Astrocyte (in vitro differentiated cells and primary cell): ENCODE measurements at regions not wholly inside any gene's neighbourhood (a gene's known extent, or its start where the extent isn't known, plus 50 kb on each side); places are given as distances from the start of the nearest gene placed in this dataset.
A peak's percentile ranks its signal among the peaks of the same experiment; 100 is the strongest.

Source experiments
- DNase-seq: peaks from one replicate; pipeline ENCODE4 v3.0.0-alpha.2; 2010; ENCODE audit warnings: low read depth
- FAIRE-seq: peaks from 2 replicates; lab custom pipeline; 2011; peaks lifted over from hg19 to GRCh38; lab: Jason Lieb, UNC
- H2AFZ ChIP-seq: 2 replicates; pipeline ENCODE4 v1.6.0; 2012; ENCODE audit warnings: low read depth, low read length, inconsistent platforms
- H3K27ac ChIP-seq: 2 replicates; pipeline ENCODE4 v1.5.1; 2011; ENCODE audit warnings: low read depth, low read length, inconsistent platforms
- H3K27me3 ChIP-seq: 2 replicates; pipeline ENCODE4 v1.6.0; 2011; ENCODE audit warnings: low read length, inconsistent platforms; ENCODE audit not compliant: insufficient read depth
- H3K36me3 ChIP-seq: 2 replicates; pipeline ENCODE4 v1.5.1; 2011; ENCODE audit warnings: low read length, inconsistent platforms; ENCODE audit not compliant: insufficient read depth
- H3K4me1 ChIP-seq: 2 replicates; pipeline ENCODE4 v1.5.1; 2011; ENCODE audit warnings: low read length, inconsistent platforms; ENCODE audit not compliant: insufficient read depth
- H3K4me2 ChIP-seq: 2 replicates; pipeline ENCODE4 v1.6.0; 2012; ENCODE audit warnings: low read length, inconsistent platforms
- H3K4me3 ChIP-seq: 2 replicates; pipeline ENCODE4 v1.5.1; 2011; ENCODE audit warnings: low read depth, mild to moderate bottlenecking, low read length, inconsistent platforms; ENCODE audit not compliant: insufficient read depth
- H3K79me2 ChIP-seq: 2 replicates; pipeline ENCODE4 v1.6.0; 2012; ENCODE audit warnings: mild to moderate bottlenecking, low read length, inconsistent platforms; ENCODE audit not compliant: insufficient read depth
- H3K9ac ChIP-seq: 2 replicates; pipeline ENCODE4 v1.6.0; 2012; ENCODE audit warnings: mild to moderate bottlenecking, low read length, inconsistent platforms
- H3K9me3 ChIP-seq: 2 replicates; pipeline ENCODE4 v1.5.1; 2012; ENCODE audit warnings: low read depth, mild to moderate bottlenecking, low read length, inconsistent platforms; ENCODE audit not compliant: insufficient read depth
- H4K20me1 ChIP-seq: 2 replicates; pipeline ENCODE4 v1.6.0; 2012; ENCODE audit warnings: low read length, inconsistent platforms; ENCODE audit not compliant: insufficient read depth
- H3K27ac Mint-ChIP-seq: one replicate; pipeline ENCODE4 v1.8.0; 2021; ENCODE audit warnings: mild to moderate bottlenecking, mixed read lengths; ENCODE audit not compliant: unreplicated experiment
- H3K27me3 Mint-ChIP-seq: one replicate; pipeline ENCODE4 v1.8.0; 2021; ENCODE audit warnings: low read depth, mixed read lengths; ENCODE audit not compliant: unreplicated experiment
- H3K36me3 Mint-ChIP-seq: one replicate; pipeline ENCODE4 v1.8.0; 2021; ENCODE audit warnings: low read depth, mixed read lengths; ENCODE audit not compliant: unreplicated experiment
- H3K4me1 Mint-ChIP-seq: one replicate; pipeline ENCODE4 v1.8.0; 2021; ENCODE audit warnings: low read depth, mixed read lengths; ENCODE audit not compliant: unreplicated experiment
- H3K4me3 Mint-ChIP-seq: one replicate; pipeline ENCODE4 v1.8.0; 2021; ENCODE audit warnings: mild to moderate bottlenecking, moderate library complexity, mixed read lengths; ENCODE audit not compliant: unreplicated experiment
- H3K9me3 Mint-ChIP-seq: one replicate; pipeline ENCODE4 v1.8.0; 2021; ENCODE audit warnings: mild to moderate bottlenecking, mixed read lengths; ENCODE audit not compliant: unreplicated experiment
- EZH2 ChIP-seq: IDR thresholded peaks from 2 replicates; pipeline ENCODE4 v1.6.1; 2012; ENCODE audit warnings: mild to moderate bottlenecking, low read length, inconsistent platforms; ENCODE audit not compliant: insufficient read depth
- TF ChIP-seq, protein P1 (sequence below): IDR thresholded peaks from 2 replicates; pipeline ENCODE4 v1.5.1; 2011; ENCODE audit warnings: low read depth, mild to moderate bottlenecking, inconsistent platforms, low read length, moderate library complexity; ENCODE audit not compliant: insufficient read depth

DNA sequence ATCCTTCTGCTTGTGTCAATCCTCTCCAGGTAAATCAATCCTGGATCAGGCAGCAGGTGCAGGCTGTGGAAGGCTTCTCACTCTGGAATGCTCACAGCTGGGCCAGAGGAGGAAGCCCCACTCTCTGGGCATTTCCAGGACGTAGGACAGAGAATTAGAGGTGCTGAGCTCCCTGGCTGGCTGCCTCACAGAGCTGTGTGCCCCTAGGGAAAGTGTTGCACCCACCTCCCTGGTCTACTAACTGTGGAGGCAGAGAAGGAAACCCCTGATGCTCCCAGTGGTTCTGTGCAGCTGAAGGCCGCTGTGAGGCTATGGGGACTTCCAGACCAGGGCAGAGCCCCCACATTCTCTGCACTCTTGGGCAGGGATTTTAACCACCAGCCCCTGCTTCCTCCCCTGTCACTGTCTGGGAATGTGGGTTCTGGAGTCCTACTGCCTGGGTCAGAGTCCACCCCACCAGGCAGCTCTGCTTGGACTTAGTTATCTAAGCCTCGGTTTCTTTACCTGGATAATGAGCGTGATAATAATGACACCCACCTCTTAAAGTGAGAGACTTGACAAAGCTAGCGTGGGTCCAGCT is 73.5 kb upstream of the EEPD1 start:
- H3K9me3 ChIP-seq: no peaks in the 10 kb centered on the region
- H4K20me1 ChIP-seq: no peaks in the 10 kb centered on the region
- no peak for TF ChIP-seq EZH2
- TF ChIP-seq, protein P1, sequence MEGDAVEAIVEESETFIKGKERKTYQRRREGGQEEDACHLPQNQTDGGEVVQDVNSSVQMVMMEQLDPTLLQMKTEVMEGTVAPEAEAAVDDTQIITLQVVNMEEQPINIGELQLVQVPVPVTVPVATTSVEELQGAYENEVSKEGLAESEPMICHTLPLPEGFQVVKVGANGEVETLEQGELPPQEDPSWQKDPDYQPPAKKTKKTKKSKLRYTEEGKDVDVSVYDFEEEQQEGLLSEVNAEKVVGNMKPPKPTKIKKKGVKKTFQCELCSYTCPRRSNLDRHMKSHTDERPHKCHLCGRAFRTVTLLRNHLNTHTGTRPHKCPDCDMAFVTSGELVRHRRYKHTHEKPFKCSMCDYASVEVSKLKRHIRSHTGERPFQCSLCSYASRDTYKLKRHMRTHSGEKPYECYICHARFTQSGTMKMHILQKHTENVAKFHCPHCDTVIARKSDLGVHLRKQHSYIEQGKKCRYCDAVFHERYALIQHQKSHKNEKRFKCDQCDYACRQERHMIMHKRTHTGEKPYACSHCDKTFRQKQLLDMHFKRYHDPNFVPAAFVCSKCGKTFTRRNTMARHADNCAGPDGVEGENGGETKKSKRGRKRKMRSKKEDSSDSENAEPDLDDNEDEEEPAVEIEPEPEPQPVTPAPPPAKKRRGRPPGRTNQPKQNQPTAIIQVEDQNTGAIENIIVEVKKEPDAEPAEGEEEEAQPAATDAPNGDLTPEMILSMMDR: no peak
- H3K4me1 ChIP-seq: peaks cover 5% of the 10 kb centered on the region
- Mint-ChIP-seq H3K27me3 (peaks cover 19% of the 10 kb centered on the region), H3K4me1 (peaks cover 7% of the 10 kb centered on the region), H3K9me3 (peaks cover 2% of the 10 kb centered on the region), H3K36me3 (no peaks in the 10 kb centered on the region), H3K4me3 (no peak overlapping the region), H3K27ac (peak overlapping the region; percentile 66)
- H3K27me3 ChIP-seq: no peaks in the 10 kb centered on the region
- no peaks in the 10 kb centered on the region for H3K36me3 ChIP-seq
- no peak overlapping the region for H3K9ac ChIP-seq
- H3K4me2 ChIP-seq: peak overlapping the region; percentile 47
- no peaks in the 10 kb centered on the region for H3K79me2 ChIP-seq
- H2AFZ ChIP-seq: no peak overlapping the region
- no peak overlapping the region for H3K4me3 ChIP-seq
- no peak overlapping the region for H3K27ac ChIP-seq
- FAIRE-seq (no peak), DNase-seq (peak; percentile 64)

- H3K9me3 ChIP-seq: no peaks in the 10 kb centered on the region
- H3K27ac Mint-ChIP-seq: no peak overlapping the region
- H3K4me3 ChIP-seq: no peak overlapping the region
- no peak for DNase-seq
- no peak overlapping the region for H3K27ac ChIP-seq
- H4K20me1 ChIP-seq: no peaks in the 10 kb centered on the region
- no peaks in the 10 kb centered on the region for H3K79me2 ChIP-seq
- H3K9ac ChIP-seq: no peak overlapping the region
- peaks cover 5% of the 10 kb centered on the region for H3K4me1 ChIP-seq
- peaks cover 7% of the 10 kb centered on the region for H3K4me1 Mint-ChIP-seq
- TF ChIP-seq, protein P1: no peak
- H3K4me2 ChIP-seq: no peak overlapping the region
- H3K36me3 Mint-ChIP-seq: no peaks in the 10 kb centered on the region
- H3K27me3 ChIP-seq: no peaks in the 10 kb centered on the region
- H3K27me3 Mint-ChIP-seq: peaks cover 18% of the 10 kb centered on the region
- no peaks in the 10 kb centered on the region for H3K36me3 ChIP-seq
- H3K9me3 Mint-ChIP-seq: peaks cover 2% of the 10 kb centered on the region
- H3K4me3 Mint-ChIP-seq: no peak overlapping the region
- no peak overlapping the region for H2AFZ ChIP-seq
- no peak for FAIRE-seq
These were observed 72.2 kb upstream of the EEPD1 start for GRCh38 chr7:36080843-36081242.

DNA sequence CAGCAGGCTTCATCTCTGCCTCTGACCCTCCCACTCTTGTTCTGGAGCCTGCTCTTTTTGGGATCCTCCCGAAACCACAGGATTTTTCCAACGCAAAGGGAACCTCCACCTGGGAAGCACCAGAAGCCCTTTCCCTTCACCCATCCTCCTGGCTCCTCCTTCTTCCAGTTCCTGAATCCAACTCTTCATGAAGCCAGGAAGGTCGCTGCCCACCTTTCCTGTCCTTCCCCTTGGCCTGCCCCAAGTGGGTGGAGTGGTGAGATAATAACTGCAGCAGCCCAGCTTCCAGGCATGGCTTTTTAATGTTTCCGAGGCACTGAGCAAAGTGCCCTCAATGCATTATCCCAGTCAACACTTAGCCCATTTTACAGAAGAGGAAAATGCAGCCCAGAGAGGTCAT is 70.8 kb upstream of the EEPD1 start:
- H3K4me3 ChIP-seq: no peak overlapping the region
- no peak overlapping the region for H3K9ac ChIP-seq
- H3K36me3 ChIP-seq: no peaks in the 10 kb centered on the region
- peaks cover 7% of the 10 kb centered on the region for H3K4me1 Mint-ChIP-seq
- H3K27me3 ChIP-seq: no peaks in the 10 kb centered on the region
- H3K4me2 ChIP-seq: no peak overlapping the region
- H3K27ac ChIP-seq: no peak overlapping the region
- H3K79me2 ChIP-seq: no peaks in the 10 kb centered on the region
- no peak for DNase-seq
- peaks cover 2% of the 10 kb centered on the region for H3K9me3 Mint-ChIP-seq
- H2AFZ ChIP-seq: no peak overlapping the region
- H3K27me3 Mint-ChIP-seq: peaks cover 22% of the 10 kb centered on the region
- H4K20me1 ChIP-seq: no peaks in the 10 kb centered on the region
- no peak overlapping the region for H3K4me3 Mint-ChIP-seq
- TF ChIP-seq EZH2: no peak
- TF ChIP-seq, protein P1: no peak
- no peaks in the 10 kb centered on the region for H3K36me3 Mint-ChIP-seq
- no peak overlapping the region for H3K27ac Mint-ChIP-seq
- no peak for FAIRE-seq
- peaks cover 5% of the 10 kb centered on the region for H3K4me1 ChIP-seq
- no peaks in the 10 kb centered on the region for H3K9me3 ChIP-seq
